ENCODE measurements at regions not wholly inside any gene's neighbourhood (a gene's known extent, or its start where the extent isn't known, plus 50 kb on each side); places are given as distances from the start of the nearest gene placed in this dataset.

- no peak for TF ChIP-seq POLR2A (IDR thresholded peaks at IDR 0.05; ENCODE audit: low read depth, low read length)
- TF ChIP-seq CEBPB (IDR thresholded peaks at IDR 0.05; ENCODE audit: low read depth, low read length), result no peak
- no peak for TF ChIP-seq CTCF (conservative IDR thresholded peaks at IDR 0.05; ENCODE audit: low read depth, low read length)
- no peak for TF ChIP-seq USF2 (IDR thresholded peaks at IDR 0.05; ENCODE audit: low read depth, low read length)
- TF ChIP-seq ELK1 (IDR thresholded peaks at IDR 0.05; ENCODE audit: borderline replicate concordance, low read depth, low read length), result no peak
- no peak for TF ChIP-seq SMC3 (IDR thresholded peaks at IDR 0.05; ENCODE audit: low read depth, low read length)
- TF ChIP-seq MXI1 (IDR thresholded peaks at IDR 0.05; ENCODE audit: borderline replicate concordance, low read depth, low read length), result no peak
- TF ChIP-seq BHLHE40 (IDR thresholded peaks at IDR 0.05; ENCODE audit: low read depth, low read length), result no peak
- no peak for TF ChIP-seq RCOR1 (IDR thresholded peaks at IDR 0.05; ENCODE audit: insufficient replicate concordance, low read length)
- TF ChIP-seq MAZ (IDR thresholded peaks at IDR 0.05; ENCODE audit: borderline replicate concordance, low read depth, low read length), result no peak
- TF ChIP-seq RFX5 (IDR thresholded peaks at IDR 0.05; ENCODE audit: low read depth, low read length), result no peak
- TF ChIP-seq MAFK (IDR thresholded peaks at IDR 0.05; ENCODE audit: low read depth, low read length), result no peak
- no peak for TF ChIP-seq RAD21 (IDR thresholded peaks at IDR 0.05; ENCODE audit: low read length)
These were observed 528.9 kb upstream of the ARX start for GRCh38 chrX:25544641-25545040.

Data from IMR-90 (cell line).